ENCODE measurements at regions not wholly inside any gene's neighbourhood (a gene's known extent, or its start where the extent isn't known, plus 50 kb on each side); places are given as distances from the start of the nearest gene placed in this dataset.

GRCh38 chr3:3654916-3655315, 144.3 kb upstream of the LRRN1 start:
- no peak for TF ChIP-seq POLR2AphosphoS5 (IDR thresholded peaks at IDR 0.05)
- TF ChIP-seq CTCF (IDR thresholded peaks at IDR 0.05), result no peak
